Stimulated activated CD4-positive, alpha-beta T cell treated with anti-CD3 and anti-CD28 coated beads, Interleukin-12 subunit alpha, Interleukin-12 subunit beta, amount 100 ng/mL, for 48 hours (primary cell): ENCODE measurements at regions not wholly inside any gene's neighbourhood (a gene's known extent, or its start where the extent isn't known, plus 50 kb on each side); places are given as distances from the start of the nearest gene placed in this dataset.
"Not testable (repeated sequence)": the region's sequence is repeated elsewhere in the genome, so short reads cannot be mapped to it uniquely, and the experiment has no call there.

Source experiments
- DNase-seq, 3 donors: peaks; one replicate each; pipeline ENCODE4 v3.0.0-alpha.2; 2020; ENCODE audit warnings: low read depth in 2 of 3, low spot score in 1 of 3

DNA sequence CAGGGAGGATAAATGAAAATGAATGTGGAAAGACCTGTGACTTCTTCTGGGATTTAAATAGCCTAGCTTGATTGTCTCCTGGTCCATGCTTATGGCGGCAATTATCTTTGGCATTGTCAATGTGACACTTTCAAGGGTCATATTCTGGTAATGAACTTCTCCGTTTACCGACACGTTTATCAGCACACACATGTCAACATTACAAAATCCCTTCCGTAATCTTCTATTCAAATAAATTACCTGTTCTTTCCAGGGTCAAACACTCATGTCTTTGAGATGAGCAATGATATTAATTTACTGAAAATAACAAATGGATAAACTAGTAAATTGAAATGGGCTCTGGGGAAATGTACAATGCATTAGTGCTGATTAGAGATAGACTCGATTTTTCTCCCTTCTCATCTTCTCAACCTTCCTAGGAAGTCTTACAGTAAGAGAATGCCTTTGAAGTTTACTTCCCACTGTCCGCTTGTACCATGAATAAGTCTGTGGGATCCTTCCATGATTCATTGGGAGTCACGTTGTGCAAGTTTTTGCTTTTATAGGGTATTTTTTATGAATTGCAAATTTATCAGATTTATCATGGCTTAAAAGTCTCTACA, 646.3 kb upstream of the LRATD1 start:
- DNase-seq, result no peak

- DNase-seq, result no peak
These were observed 636.0 kb upstream of the LRATD1 start for GRCh38 chr2:13996527-13996926.

DNA sequence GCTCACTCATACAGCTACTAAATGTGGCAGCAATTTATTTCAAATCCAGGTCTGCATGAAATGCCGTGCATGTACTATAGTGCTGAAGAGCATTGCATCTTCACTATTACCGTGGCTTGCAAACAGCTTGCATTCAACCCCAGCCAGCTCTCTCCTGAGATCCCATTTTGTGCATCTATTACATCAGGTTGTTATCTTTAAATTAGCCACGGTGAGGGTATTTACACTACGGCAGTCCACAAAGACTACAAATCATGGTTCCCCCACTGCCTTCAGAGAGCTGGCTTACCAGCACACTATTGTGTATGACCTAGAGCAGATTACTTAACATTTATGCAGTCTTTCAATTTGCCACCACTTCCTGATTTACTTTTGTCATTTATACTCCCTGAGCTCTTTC, 621.3 kb upstream of the LRATD1 start:
- no peak for DNase-seq

- no peak for DNase-seq
These were observed 617.3 kb upstream of the LRATD1 start for GRCh38 chr2:14015113-14015630.

GRCh38 chr2:14016289-14016955, 616.1 kb upstream of the LRATD1 start:
- no peak for DNase-seq

- no peak for DNase-seq
These were observed 613.9 kb upstream of the LRATD1 start for GRCh38 chr2:14018620-14019019.

GRCh38 chr2:14023558-14023957, 609.0 kb upstream of the LRATD1 start:
- DNase-seq, result no peak

GRCh38 chr2:14039134-14039533, 593.4 kb upstream of the LRATD1 start:
- no peak for DNase-seq

DNA sequence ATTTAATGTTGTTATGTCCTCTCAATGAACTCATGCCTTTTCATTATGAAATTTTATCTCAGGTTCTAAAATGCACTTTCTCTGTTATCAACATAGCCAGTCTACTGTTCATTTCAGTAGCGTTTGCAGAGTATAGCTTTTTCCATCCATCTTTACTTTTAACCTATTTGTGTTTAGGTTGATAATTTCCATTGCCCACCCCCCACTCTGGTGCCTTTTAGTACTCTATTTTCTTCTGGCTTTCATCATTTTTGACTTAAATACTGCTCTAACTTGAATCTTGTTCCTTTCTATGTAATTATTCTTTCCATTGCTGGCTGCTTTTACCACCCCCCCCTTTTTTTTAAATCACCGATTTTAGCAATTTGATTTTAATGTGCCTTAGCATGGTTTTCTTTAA, 585.0 kb upstream of the LRATD1 start:
- DNase-seq, result no peak

DNA sequence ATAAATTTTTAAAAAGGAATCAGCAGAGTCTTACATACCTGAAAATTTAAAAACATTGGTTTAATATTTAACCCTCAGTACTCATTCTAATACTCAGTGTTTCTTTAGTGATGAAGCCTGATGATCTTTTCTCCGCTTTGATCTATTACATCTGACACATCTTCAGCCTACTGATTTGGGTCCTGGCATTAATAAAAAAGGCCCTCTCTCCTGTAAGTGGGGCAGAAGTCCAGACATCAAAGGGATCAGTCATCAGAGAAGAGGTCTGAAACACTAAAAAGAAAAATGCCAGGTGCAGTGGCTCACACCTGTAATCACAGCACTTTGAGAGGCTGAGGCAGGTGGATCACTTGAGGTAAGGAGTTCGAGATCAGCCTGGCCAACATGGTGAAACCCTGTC, 581.1 kb upstream of the LRATD1 start:
- no peak for DNase-seq

- DNase-seq, result no peak
These were observed 579.4 kb upstream of the LRATD1 start for GRCh38 chr2:14053105-14053504.

- DNase-seq, result no peak
These were observed 568.2 kb upstream of the LRATD1 start for GRCh38 chr2:14064346-14064745.

DNA sequence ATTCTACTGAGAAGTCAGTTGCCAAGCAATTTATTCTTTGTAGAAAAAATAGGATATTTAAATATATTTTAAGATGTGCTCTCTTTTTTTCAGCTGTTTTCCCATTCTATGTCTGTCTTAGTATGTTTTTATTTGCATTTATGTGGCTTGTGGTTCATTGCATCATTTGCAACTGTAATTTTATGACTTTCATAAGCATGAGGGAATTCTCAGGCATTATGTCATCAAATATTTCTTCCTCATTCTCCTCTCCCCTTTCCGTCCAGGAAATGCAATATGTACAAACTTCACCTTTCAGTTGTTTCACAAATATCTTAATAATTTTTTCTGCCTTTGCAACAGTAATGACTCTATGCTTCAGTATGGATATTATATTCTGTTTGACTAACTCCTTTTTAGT, 560.2 kb upstream of the LRATD1 start:
- DNase-seq, result no peak

DNA sequence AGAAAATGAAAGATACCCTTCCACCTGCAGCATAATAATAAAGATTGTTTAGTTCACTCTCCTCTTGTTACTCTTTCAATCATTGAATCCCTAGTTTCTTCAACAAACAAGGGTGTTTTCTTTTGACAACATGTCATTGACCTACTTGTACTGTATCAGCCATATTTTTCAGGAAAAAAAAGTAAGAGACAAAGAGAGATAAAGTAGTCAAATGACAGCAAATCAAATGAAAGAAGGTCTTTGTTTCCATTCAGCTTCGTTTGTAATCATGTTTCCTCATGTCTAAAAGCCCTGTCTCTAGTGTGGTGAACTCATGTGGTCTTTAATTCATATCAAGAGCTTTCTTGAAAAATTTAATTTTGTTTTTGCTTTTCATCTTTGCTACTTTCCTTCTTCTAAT, 557.8 kb upstream of the LRATD1 start:
- no peak for DNase-seq

GRCh38 chr2:14079576-14079975, 552.9 kb upstream of the LRATD1 start:
- DNase-seq, result no peak

- DNase-seq, result no peak
These were observed 551.0 kb upstream of the LRATD1 start for GRCh38 chr2:14081521-14081920.

GRCh38 chr2:14082640-14083039, 549.9 kb upstream of the LRATD1 start:
- DNase-seq, result no peak

- DNase-seq, result no peak
These were observed 537.9 kb upstream of the LRATD1 start for GRCh38 chr2:14094592-14094991.

DNA sequence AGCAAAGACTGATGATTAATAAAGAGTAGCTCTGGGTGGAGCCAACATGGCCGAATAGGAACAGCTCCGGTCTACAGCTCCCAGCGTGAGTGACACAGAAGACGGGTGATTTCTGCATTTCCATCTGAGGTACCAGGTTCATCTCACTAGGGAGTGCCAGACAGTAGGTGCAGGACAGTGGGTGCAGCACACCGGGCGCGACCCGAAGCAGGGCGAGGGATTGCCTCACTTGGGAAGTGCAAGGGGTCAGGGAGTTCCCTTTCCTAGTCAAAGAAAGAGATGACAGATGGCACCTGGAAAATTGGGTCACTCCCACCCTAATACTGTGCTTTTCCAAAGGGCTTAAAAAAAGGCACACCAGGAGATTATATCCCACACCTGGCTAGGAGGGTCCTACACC, 533.4 kb upstream of the LRATD1 start:
- not testable (repeated sequence) for DNase-seq

DNA sequence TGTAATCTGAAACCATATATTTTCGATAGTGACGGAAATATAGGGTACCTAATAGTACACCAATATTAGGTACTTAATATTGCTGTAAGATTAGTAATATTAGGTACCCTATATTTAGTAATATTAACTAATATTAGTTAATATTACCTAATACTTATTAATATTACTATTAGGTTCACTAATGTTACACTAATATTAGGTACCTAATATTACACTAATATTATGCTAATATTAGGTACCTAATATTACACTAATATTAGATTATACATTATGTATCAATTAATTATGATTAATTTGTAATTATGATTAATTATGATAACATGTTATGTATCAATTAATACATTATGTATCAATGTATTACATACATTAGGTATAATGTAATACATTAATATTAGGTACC, 518.2 kb upstream of the LRATD1 start:
- no peak for DNase-seq

- DNase-seq, result no peak
These were observed 512.1 kb upstream of the LRATD1 start for GRCh38 chr2:14120376-14120775.

DNA sequence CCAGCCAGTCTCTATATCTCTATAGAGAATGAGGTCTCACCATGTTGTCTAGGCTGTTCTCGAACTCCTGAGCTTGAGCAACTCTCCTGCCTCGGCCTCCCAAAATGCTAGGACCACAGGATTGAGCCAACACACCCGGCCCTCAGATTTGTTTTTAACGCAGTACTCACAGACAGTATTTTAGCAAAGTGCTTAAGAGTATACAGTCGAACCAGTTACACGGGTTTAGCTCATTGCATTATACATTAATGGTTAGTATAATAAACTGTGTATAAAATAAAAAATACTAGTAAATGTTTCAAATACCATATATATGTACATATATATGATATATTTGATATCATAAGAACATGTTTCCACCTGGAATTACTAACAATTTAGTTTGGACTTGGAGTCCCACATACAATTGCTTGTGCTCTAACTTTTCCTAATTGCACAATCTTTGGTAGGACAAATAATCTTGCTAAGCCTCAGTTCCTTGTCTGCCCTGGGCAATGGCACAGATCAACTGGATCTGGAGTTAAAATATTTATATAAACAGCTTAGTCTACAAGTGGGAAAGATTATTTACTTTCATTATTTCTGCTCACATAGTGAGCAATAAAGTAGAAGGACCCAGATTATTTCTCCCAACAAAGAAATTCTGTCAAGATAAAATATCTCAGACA, 508.9 kb upstream of the LRATD1 start:
- no peak for DNase-seq
